Smooth muscle cell (in vitro differentiated cells): ENCODE measurements at regions not wholly inside any gene's neighbourhood (a gene's known extent, or its start where the extent isn't known, plus 50 kb on each side); places are given as distances from the start of the nearest gene placed in this dataset.

ENCODE experiments used
- DNase-seq: peaks from one replicate; lab custom pipeline; 2025; ENCODE audit not compliant: unreplicated experiment; lab: John Stamatoyannopoulos, UW
- H2AFZ ChIP-seq: fragments of 200-600 bp; sonication (generic); 2 replicates; pipeline ENCODE4 v1.6.0; 2016; ENCODE audit warnings: antibody characterized with exemption, low read depth, mild to moderate bottlenecking
- H3F3A ChIP-seq: fragments of 200-600 bp; sonication (generic); 2 replicates; pipeline ENCODE4 v1.6.0; 2017; ENCODE audit warnings: antibody characterized with exemption, low read depth
- H3K27ac ChIP-seq: fragments of 200-600 bp; sonication (generic); 2 replicates; pipeline ENCODE4 v1.5.1; 2016; ENCODE audit warnings: low read depth, mild to moderate bottlenecking
- H3K27me3 ChIP-seq: fragments of 200-600 bp; sonication (generic); 2 replicates; pipeline ENCODE4 v1.6.1; 2016; ENCODE audit warnings: low read depth, mild to moderate bottlenecking
- H3K36me3 ChIP-seq: fragments of 200-600 bp; sonication (generic); 2 replicates; pipeline ENCODE4 v1.5.1; 2016; ENCODE audit warnings: low read depth
- H3K4me1 ChIP-seq: fragments of 200-600 bp; sonication (generic); 2 replicates; pipeline ENCODE4 v1.5.1; 2016; ENCODE audit warnings: low read depth
- H3K4me2 ChIP-seq: fragments of 200-600 bp; sonication (generic); 2 replicates; pipeline ENCODE4 v1.6.0; 2016; ENCODE audit warnings: mild to moderate bottlenecking
- H3K4me3 ChIP-seq: fragments of 200-600 bp; sonication (generic); 2 replicates; pipeline ENCODE4 v1.5.1; 2016; ENCODE audit warnings: mild to moderate bottlenecking
- H3K79me2 ChIP-seq: fragments of 200-600 bp; sonication (generic); 2 replicates; pipeline ENCODE4 v1.6.0; 2016; ENCODE audit warnings: low read depth, mild to moderate bottlenecking
- H3K9ac ChIP-seq: fragments of 200-600 bp; sonication (generic); 2 replicates; pipeline ENCODE4 v1.6.0; 2016; ENCODE audit warnings: low read depth
- H3K9me3 ChIP-seq: fragments of 200-600 bp; sonication (generic); replicated peaks from 2 replicates; pipeline ENCODE4 v1.5.1; 2016; ENCODE audit warnings: low read depth
- H4K20me1 ChIP-seq: fragments of 200-600 bp; sonication (generic); 2 replicates; pipeline ENCODE4 v1.6.0; 2016; ENCODE audit warnings: low read depth
- CTCF ChIP-seq: fragments of 200-600 bp; sonication (generic); IDR thresholded peaks from 2 replicates; pipeline ENCODE4 v1.5.1; 2017; ENCODE audit warnings: borderline replicate concordance, mild to moderate bottlenecking, antibody characterized with exemption; ENCODE audit not compliant: insufficient read depth, poor library complexity, severe bottlenecking
- WGBS: methylation state at CpG from one replicate; pipeline ENCODE4 v1.1.7; 2016; ENCODE audit warnings: low lambda C conversion rate; 5-methylcytosine and 5-hydroxymethylcytosine counted together

- no peak overlapping the region for H3K4me2 ChIP-seq
- no peaks in the 10 kb centered on the region for H3F3A ChIP-seq
- no peak for TF ChIP-seq CTCF
- no peaks in the 10 kb centered on the region for H3K4me1 ChIP-seq
- no peak overlapping the region for H3K9ac ChIP-seq
- H3K9me3 ChIP-seq: no peaks in the 10 kb centered on the region
- no peaks in the 10 kb centered on the region for H3K36me3 ChIP-seq
- no peak overlapping the region for H3K27ac ChIP-seq
- H3K79me2 ChIP-seq: no peaks in the 10 kb centered on the region
- H3K27me3 ChIP-seq: no peaks in the 10 kb centered on the region
- no peaks in the 10 kb centered on the region for H4K20me1 ChIP-seq
- H2AFZ ChIP-seq: no peak overlapping the region
- H3K4me3 ChIP-seq: no peak overlapping the region
- DNase-seq: no peak
- WGBS: 95% methylated on average over 5 of the region's 5 CpGs
Measured at GRCh38 chr4:149175549-149175948, 640.1 kb downstream of the IQCM start.

- Histone ChIP-seq H3K9ac (no peak overlapping the region), H3K27me3 (no peaks in the 10 kb centered on the region), H3K36me3 (no peaks in the 10 kb centered on the region), H3K4me2 (no peak overlapping the region), H3K9me3 (no peaks in the 10 kb centered on the region), H3K4me3 (no peak overlapping the region), H2AFZ (no peak overlapping the region), H3K27ac (no peak overlapping the region), H3K4me1 (no peaks in the 10 kb centered on the region), H3K79me2 (no peaks in the 10 kb centered on the region), H3F3A (no peaks in the 10 kb centered on the region), H4K20me1 (no peaks in the 10 kb centered on the region)
- TF ChIP-seq CTCF: no peak
- DNase-seq: no peak
- 84% methylated on average over 6 of the region's 6 CpGs for WGBS
Measured at GRCh38 chr4:149173241-149174013, 642.2 kb downstream of the IQCM start.

GRCh38 chr4:149168645-149169044 lies 647.0 kb downstream of the IQCM start:
- TF ChIP-seq CTCF: no peak
- H3K27me3 ChIP-seq: no peaks in the 10 kb centered on the region
- 98% methylated on average over 2 of the region's 2 CpGs for WGBS
- no peak overlapping the region for H3K27ac ChIP-seq
- no peaks in the 10 kb centered on the region for H3F3A ChIP-seq
- no peak overlapping the region for H3K4me2 ChIP-seq
- no peak for DNase-seq
- no peak overlapping the region for H3K4me3 ChIP-seq
- peaks cover 25% of the 10 kb centered on the region for H3K4me1 ChIP-seq
- no peak overlapping the region for H3K9ac ChIP-seq
- H2AFZ ChIP-seq: no peak overlapping the region
- no peaks in the 10 kb centered on the region for H4K20me1 ChIP-seq
- no peaks in the 10 kb centered on the region for H3K9me3 ChIP-seq
- H3K79me2 ChIP-seq: no peaks in the 10 kb centered on the region
- no peaks in the 10 kb centered on the region for H3K36me3 ChIP-seq

DNA sequence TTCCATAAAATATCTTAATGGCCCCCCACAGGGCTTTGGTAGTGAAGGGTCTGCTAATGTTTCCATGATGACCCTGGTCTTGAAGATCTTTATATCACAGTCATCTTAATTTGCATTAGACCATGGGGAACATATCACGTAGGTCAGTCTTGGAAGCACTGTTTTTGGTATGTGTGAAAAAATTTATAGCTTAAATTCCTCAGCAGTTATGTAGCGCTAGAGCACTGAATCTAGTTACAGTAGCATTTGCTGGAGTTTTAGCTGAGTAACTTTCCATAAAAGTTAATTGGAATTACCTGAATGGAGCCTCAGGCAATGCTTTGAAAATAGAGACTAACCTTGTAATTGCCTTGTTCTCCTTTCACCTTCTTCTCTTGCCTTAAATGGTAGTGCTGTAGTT lies 648.8 kb downstream of the IQCM start:
- Histone ChIP-seq H3F3A (no peaks in the 10 kb centered on the region), H3K9me3 (no peaks in the 10 kb centered on the region), H3K9ac (no peak overlapping the region), H3K4me3 (no peak overlapping the region), H3K36me3 (no peaks in the 10 kb centered on the region), H4K20me1 (no peaks in the 10 kb centered on the region), H3K27ac (no peak overlapping the region), H2AFZ (no peak overlapping the region), H3K4me2 (peak overlapping the region; percentile 42), H3K27me3 (no peaks in the 10 kb centered on the region), H3K4me1 (peaks cover 29% of the 10 kb centered on the region), H3K79me2 (no peaks in the 10 kb centered on the region)
- WGBS: 31% methylated on average over 2 of the region's 2 CpGs
- DNase-seq: no peak
- no peak for TF ChIP-seq CTCF
